Neural progenitor cell (in vitro differentiated cells): ENCODE measurements at regions not wholly inside any gene's neighbourhood (a gene's known extent, or its start where the extent isn't known, plus 50 kb on each side); places are given as distances from the start of the nearest gene placed in this dataset.

ENCODE experiments used
- CTCF ChIP-seq: fragments of 200-600 bp; sonication (generic); IDR thresholded peaks from 2 replicates; pipeline ENCODE4 v1.5.1; 2017; ENCODE audit warnings: antibody characterized with exemption, mild to moderate bottlenecking
- EZH2 ChIP-seq: fragments of 200-600 bp; sonication (generic); IDR thresholded peaks from 2 replicates; pipeline ENCODE4 v1.6.1; 2017; ENCODE audit warnings: antibody characterized with exemption, mild to moderate bottlenecking, moderate library complexity

DNA sequence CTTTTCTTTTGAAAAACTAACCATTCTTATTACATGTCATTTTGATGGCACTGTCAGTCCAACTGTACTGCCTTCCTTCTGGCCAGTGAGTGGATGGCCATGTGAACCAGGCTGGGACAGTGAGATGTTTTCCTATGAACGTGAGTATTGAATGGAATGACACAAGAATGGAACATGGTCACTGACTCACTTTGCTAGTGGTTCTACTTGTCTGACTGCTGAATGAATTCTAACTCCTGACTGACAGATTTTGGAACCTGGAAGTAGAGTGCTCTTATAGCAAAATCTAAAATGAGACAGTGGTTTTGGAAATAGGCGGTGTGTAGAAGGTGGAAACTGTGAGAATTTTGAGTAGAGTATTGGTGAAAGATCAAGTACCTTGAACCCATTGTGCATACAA, 606.9 kb upstream of the KCNMB2 start:
- TF ChIP-seq CTCF (no peak), EZH2 (no peak)
